GM20000 (cell line): ENCODE measurements at regions not wholly inside any gene's neighbourhood (a gene's known extent, or its start where the extent isn't known, plus 50 kb on each side); places are given as distances from the start of the nearest gene placed in this dataset.
"Not testable (repeated sequence)": the region's sequence is repeated elsewhere in the genome, so short reads cannot be mapped to it uniquely, and the experiment has no call there.

Source experiments
- DNase-seq: peaks from one replicate; pipeline ENCODE4 v3.0.0; 2012; ENCODE audit warnings: low spot score
- TF ChIP-seq, protein P1 (sequence below): IDR thresholded peaks from 2 replicates; pipeline ENCODE4 v1.5.1; 2012; ENCODE audit warnings: mild to moderate bottlenecking, control low read depth; ENCODE audit errors: extremely low read depth, missing control alignments

DNA sequence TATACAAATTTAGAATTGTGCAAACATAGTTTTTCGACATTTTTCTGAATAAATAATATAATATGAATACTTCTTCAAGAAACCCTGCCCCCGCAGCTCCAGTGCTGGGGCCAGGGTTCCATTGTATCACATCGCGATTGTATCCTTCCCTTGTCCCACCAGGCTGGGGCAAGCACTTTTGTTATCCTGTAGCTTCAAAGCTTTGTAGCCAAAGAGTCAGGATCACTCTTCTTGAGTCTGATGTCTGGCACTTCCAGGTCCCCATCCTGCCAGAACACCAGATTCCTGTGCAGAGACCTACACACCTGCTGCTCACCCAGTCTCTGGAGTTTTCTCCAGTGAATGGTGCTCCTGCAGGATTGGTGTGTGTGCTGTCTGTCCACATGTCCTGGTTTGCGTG, 186.9 kb downstream of the ASB1 start:
- TF ChIP-seq, protein P1, sequence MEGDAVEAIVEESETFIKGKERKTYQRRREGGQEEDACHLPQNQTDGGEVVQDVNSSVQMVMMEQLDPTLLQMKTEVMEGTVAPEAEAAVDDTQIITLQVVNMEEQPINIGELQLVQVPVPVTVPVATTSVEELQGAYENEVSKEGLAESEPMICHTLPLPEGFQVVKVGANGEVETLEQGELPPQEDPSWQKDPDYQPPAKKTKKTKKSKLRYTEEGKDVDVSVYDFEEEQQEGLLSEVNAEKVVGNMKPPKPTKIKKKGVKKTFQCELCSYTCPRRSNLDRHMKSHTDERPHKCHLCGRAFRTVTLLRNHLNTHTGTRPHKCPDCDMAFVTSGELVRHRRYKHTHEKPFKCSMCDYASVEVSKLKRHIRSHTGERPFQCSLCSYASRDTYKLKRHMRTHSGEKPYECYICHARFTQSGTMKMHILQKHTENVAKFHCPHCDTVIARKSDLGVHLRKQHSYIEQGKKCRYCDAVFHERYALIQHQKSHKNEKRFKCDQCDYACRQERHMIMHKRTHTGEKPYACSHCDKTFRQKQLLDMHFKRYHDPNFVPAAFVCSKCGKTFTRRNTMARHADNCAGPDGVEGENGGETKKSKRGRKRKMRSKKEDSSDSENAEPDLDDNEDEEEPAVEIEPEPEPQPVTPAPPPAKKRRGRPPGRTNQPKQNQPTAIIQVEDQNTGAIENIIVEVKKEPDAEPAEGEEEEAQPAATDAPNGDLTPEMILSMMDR = no peak
- no peak for DNase-seq

DNA sequence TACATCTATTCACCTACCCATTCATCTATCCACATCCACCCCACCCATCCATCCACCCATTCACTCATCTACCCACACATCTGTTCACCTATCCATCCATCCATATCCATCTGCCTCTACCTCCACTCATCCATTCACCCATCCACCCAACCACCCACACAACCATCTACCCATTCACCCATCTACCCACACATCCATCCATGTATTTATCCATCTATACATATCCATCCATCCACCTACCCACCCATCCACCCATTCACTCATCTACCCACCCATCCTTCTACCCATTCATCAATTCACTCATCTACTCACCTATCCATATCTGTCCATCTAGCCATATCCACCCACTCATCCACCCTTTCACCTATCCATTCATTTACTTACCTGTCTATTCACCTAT, 187.6 kb downstream of the ASB1 start:
- TF ChIP-seq, protein P1 = no peak
- no peak for DNase-seq

DNA sequence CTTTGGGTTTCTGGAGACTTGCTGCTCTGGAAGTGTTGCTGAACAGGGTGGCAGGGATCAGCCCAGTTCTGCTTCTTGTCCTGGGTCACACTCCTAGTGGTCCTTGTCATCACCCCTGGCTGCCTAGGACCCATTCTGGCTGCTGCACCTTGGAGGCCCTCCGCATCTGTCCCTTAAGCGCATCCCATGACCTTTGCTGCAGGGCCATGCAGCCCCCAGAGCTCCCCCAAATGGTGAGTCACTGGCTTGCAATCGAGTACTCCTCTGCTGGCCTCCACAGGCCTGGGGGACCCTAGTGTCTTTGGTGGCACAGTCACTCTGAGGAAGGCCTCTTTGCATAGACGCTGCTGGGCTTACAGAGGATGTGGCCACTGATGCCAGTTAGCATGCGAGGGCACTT, 188.5 kb downstream of the ASB1 start:
- no peak for DNase-seq
- TF ChIP-seq, protein P1 = no peak

DNA sequence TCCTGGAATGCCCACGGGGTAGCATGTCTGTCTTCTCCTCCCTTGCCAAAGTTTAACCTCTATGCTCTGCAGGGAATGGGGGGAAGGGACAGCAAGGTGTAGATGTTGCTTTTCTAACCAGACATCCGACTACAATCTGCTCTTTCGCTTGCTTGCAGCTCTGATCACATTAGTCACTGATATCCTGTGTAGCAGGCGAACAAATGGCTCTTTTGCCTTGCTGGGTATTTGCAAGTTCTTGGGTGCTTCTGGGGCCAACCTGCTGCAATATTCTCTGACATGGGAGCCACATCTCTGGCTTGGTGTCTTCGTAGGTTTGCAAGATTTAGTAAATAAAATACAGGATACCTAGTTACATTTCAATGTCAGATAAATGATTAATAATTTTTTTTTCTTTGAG, 190.0 kb downstream of the ASB1 start:
- TF ChIP-seq, protein P1 = no peak
- no peak for DNase-seq

DNA sequence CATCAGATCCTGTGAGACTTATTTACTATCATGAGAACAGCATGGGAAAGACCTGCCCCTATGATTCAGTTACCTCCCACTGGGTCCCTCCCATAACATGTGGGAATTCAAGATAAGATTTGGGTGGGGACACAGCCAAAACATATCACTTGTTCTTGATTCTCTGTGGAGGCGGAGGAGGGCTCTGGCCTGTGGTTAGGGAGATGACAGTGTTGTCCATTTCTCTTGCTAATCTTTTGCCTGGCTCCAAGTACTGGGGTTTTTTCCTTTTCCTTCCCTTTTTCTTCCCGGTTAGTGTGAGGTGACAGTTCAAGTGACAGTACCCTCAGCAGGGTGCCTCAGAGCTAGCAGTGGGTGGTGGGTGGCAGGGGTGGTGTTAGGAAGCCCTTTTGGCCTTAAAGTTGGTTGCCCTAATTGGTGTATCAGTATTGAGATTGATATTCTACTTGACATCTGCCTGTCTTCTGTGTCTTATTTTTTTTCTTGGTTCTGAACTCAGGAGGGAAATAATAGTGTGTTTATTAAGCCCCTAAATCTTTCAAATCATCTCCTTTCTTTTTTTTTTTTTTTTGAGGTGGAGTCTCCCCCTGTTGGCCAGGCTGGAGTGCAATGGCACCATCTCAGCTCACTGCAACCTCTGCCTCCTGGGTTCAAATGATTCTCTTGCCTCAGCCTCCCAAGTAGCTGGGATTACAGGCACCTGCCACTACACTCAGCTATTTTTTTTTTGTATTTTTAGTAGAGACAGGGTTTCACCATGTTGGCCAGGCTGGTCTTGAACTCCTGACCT, 192.0 kb downstream of the ASB1 start:
- DNase-seq = not testable (repeated sequence)

DNA sequence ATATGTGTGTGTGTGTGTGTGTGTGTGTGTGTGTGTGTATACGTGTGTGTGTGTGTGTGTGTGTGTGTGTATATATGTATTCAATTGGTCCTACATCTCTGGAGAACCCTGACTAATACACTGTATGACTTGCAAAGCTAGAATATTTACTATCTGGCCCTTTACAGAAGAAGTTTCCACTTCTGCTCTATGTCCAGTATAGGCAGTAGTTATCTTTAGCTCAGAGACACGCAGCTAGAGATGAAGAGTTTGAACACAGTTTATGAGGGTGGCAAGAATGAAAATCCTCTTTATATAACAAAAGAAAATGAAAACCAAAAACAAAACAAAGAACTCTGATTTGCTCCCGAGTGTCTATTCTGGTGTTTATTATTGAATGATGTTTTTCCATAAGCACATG, 201.2 kb downstream of the ASB1 start:
- TF ChIP-seq, protein P1 = no peak
- DNase-seq = no peak

DNA sequence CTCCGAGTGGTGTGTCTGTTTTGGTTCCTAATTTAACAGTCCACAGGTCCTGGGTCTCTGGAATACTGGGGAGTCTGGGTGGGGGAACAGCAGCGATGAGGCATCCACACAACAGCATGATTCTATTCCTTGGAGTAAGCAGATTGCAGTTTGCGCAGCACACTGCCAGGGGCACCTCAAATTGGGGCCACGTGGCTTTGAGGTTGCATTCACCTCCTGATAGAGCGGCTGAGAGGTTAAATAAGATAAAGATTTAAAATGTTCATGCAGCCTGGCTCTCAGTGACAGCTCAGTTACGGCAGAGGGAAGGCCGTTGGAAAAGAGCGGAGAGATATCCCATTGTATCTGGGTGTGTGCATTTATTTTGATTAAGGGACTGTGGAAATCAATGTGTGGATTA, 202.3 kb downstream of the ASB1 start:
- TF ChIP-seq, protein P1 = no peak
- DNase-seq = no peak
